ENCODE measurements at regions not wholly inside any gene's neighbourhood (a gene's known extent, or its start where the extent isn't known, plus 50 kb on each side); places are given as distances from the start of the nearest gene placed in this dataset.

DNA sequence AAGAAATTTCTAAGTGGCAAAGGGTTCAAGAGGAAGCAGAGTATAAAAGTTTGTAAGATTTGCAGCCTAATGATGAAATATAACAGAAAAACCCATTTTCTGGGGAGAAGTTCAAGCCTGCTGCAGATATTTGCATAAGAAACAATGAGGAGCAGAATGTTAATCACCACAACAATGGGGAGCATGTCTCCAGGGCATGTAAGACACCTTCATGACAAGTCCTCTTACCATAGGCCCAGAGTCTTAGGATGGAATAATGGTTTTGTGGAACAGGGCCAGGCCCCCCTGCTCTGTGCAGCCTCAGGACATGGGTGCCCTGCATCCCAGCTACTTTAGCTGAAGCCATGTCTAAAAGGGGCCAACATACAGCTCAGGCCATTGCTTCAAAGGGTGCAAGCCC lies 809.0 kb upstream of the SLITRK5 start:
- no peak for DNase-seq (ENCODE audit: low spot score)
- Mint-ChIP-seq H3K27me3 (ENCODE audit: insufficient read depth, low read depth) (no peaks in the 10 kb centered on the region), H3K9me3 (peaks cover 12% of the 10 kb centered on the region), H3K4me1 (no peaks in the 10 kb centered on the region), H3K27ac (no peak overlapping the region), H3K4me3 (no peak overlapping the region), H3K36me3 (peaks cover 2% of the 10 kb centered on the region)
- H3K4me1 ChIP-seq: no peaks in the 10 kb centered on the region
- H4K20me1 ChIP-seq (ENCODE audit: low read depth): no peaks in the 10 kb centered on the region
- H3K4me3 ChIP-seq: no peak overlapping the region
- no peaks in the 10 kb centered on the region for H3K36me3 ChIP-seq
- H3F3A ChIP-seq (ENCODE audit: low read depth): no peaks in the 10 kb centered on the region
- TF ChIP-seq, protein P1, sequence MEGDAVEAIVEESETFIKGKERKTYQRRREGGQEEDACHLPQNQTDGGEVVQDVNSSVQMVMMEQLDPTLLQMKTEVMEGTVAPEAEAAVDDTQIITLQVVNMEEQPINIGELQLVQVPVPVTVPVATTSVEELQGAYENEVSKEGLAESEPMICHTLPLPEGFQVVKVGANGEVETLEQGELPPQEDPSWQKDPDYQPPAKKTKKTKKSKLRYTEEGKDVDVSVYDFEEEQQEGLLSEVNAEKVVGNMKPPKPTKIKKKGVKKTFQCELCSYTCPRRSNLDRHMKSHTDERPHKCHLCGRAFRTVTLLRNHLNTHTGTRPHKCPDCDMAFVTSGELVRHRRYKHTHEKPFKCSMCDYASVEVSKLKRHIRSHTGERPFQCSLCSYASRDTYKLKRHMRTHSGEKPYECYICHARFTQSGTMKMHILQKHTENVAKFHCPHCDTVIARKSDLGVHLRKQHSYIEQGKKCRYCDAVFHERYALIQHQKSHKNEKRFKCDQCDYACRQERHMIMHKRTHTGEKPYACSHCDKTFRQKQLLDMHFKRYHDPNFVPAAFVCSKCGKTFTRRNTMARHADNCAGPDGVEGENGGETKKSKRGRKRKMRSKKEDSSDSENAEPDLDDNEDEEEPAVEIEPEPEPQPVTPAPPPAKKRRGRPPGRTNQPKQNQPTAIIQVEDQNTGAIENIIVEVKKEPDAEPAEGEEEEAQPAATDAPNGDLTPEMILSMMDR (IDR thresholded peaks at IDR 0.05): no peak
- no peak for TF ChIP-seq EZH2phosphoT487 (IDR thresholded peaks at IDR 0.05)
- no peak for TF ChIP-seq EZH2 (IDR thresholded peaks at IDR 0.05)
- no peaks in the 10 kb centered on the region for H3K79me2 ChIP-seq (ENCODE audit: low read depth)
- no peak overlapping the region for H2AFZ ChIP-seq (replicated peaks)
- H3K9me3 ChIP-seq (ENCODE audit: low read depth): no peaks in the 10 kb centered on the region
- H3K9ac ChIP-seq: no peak overlapping the region
- no peak overlapping the region for H3K27ac ChIP-seq
- no peak overlapping the region for H3K4me2 ChIP-seq
- no peaks in the 10 kb centered on the region for H3K27me3 ChIP-seq

DNA sequence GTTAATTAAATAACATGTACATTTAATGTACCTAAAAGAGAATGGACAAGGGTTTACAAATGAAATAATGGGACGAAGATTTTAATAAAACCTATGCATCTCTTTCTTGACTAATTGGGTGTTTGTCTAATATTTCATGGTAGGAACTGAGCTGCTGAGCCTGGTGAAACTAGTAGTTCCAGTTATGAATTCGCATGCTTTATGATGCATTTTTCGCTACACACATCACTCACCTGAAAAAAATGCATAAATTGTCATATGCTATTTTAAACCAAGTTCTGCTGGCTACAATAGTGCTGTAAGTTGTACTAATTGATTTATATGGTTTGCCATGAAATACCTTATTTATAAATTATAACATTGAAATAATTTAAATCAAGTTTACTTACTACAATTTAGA lies 806.8 kb upstream of the SLITRK5 start:
- Mint-ChIP-seq H3K27me3 (ENCODE audit: insufficient read depth, low read depth) (no peaks in the 10 kb centered on the region), H3K9me3 (peaks cover 12% of the 10 kb centered on the region), H3K27ac (no peak overlapping the region), H3K4me1 (peaks cover 4% of the 10 kb centered on the region), H3K4me3 (no peak overlapping the region), H3K36me3 (peaks cover 2% of the 10 kb centered on the region)
- H3K27ac ChIP-seq: no peak overlapping the region
- no peak overlapping the region for H2AFZ ChIP-seq (replicated peaks)
- H3K27me3 ChIP-seq: no peaks in the 10 kb centered on the region
- H3K36me3 ChIP-seq: no peaks in the 10 kb centered on the region
- no peak overlapping the region for H3K4me3 ChIP-seq
- H3K9me3 ChIP-seq (ENCODE audit: low read depth): no peaks in the 10 kb centered on the region
- H3K4me1 ChIP-seq: no peaks in the 10 kb centered on the region
- no peak overlapping the region for H3K9ac ChIP-seq
- no peak for DNase-seq (ENCODE audit: low spot score)
- H4K20me1 ChIP-seq (ENCODE audit: low read depth): no peaks in the 10 kb centered on the region
- no peak overlapping the region for H3K4me2 ChIP-seq
- no peaks in the 10 kb centered on the region for H3K79me2 ChIP-seq (ENCODE audit: low read depth)
- H3F3A ChIP-seq (ENCODE audit: low read depth): no peaks in the 10 kb centered on the region
- TF ChIP-seq EZH2phosphoT487 (IDR thresholded peaks at IDR 0.05): no peak
- TF ChIP-seq EZH2 (IDR thresholded peaks at IDR 0.05): no peak
- TF ChIP-seq, protein P1 (IDR thresholded peaks at IDR 0.05): no peak

DNA sequence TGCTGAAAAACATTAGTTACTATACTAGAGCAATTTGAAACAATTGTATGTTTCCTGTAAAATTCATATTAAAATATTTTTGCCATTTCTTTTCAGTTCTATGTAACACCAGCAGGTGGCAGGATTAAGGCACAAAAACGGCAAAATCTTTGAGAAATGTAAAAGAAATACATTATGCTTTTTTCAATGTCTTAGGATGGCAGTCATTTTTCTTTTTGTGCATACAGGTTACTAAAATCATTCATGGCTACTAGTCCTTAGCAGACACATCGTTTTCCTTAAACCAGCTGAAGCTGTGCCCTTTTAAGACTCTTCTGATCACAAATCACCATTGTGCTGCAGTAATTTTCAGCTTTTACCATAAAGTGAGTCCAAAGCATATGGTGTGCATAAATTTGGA lies 800.7 kb upstream of the SLITRK5 start:
- no peaks in the 10 kb centered on the region for H3K4me1 ChIP-seq
- no peaks in the 10 kb centered on the region for H3K27me3 Mint-ChIP-seq (ENCODE audit: insufficient read depth, low read depth)
- no peak overlapping the region for H3K4me3 Mint-ChIP-seq
- H3K36me3 Mint-ChIP-seq: peaks cover 1% of the 10 kb centered on the region
- H3K9me3 ChIP-seq (ENCODE audit: low read depth): no peaks in the 10 kb centered on the region
- no peak overlapping the region for H3K4me2 ChIP-seq
- H3K9me3 Mint-ChIP-seq: no peaks in the 10 kb centered on the region
- H3K4me1 Mint-ChIP-seq: peaks cover 22% of the 10 kb centered on the region
- no peaks in the 10 kb centered on the region for H3K36me3 ChIP-seq
- peak overlapping the region; percentile 42 for H3K27ac Mint-ChIP-seq
- H3K27ac ChIP-seq: no peak overlapping the region
- no peaks in the 10 kb centered on the region for H3F3A ChIP-seq (ENCODE audit: low read depth)
- no peak for TF ChIP-seq EZH2phosphoT487 (IDR thresholded peaks at IDR 0.05)
- TF ChIP-seq, protein P1 (IDR thresholded peaks at IDR 0.05): peak; percentile 83
- H2AFZ ChIP-seq (replicated peaks): peak overlapping the region; percentile 45
- H3K9ac ChIP-seq: no peak overlapping the region
- no peaks in the 10 kb centered on the region for H3K79me2 ChIP-seq (ENCODE audit: low read depth)
- no peaks in the 10 kb centered on the region for H3K27me3 ChIP-seq
- no peaks in the 10 kb centered on the region for H4K20me1 ChIP-seq (ENCODE audit: low read depth)
- no peak overlapping the region for H3K4me3 ChIP-seq
- peak; percentile 11 for DNase-seq (ENCODE audit: low spot score)

Data from neural progenitor cell (in vitro differentiated cells).